ENCODE measurements at regions not wholly inside any gene's neighbourhood (a gene's known extent, or its start where the extent isn't known, plus 50 kb on each side); places are given as distances from the start of the nearest gene placed in this dataset.

DNA sequence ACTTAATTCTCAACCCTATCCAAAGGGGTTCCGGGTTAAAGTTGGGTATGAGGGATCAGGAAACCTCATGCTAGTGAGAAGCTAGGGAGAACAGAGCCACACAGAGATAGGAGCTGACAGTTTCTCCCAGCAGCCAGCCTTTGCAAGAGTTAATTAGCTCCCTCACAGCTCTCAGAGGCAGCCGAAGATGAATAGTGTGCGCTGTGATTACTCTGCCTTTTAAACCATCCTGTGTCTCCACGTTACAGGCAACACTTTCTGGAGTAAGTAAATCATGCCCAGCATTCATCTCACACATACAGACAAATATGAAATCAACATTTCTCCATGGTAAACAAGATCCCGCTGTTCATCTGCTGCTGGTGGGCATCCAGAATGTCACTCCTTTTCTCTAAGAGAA lies 429.6 kb downstream of the INSC start:
- TF ChIP-seq, protein P1, sequence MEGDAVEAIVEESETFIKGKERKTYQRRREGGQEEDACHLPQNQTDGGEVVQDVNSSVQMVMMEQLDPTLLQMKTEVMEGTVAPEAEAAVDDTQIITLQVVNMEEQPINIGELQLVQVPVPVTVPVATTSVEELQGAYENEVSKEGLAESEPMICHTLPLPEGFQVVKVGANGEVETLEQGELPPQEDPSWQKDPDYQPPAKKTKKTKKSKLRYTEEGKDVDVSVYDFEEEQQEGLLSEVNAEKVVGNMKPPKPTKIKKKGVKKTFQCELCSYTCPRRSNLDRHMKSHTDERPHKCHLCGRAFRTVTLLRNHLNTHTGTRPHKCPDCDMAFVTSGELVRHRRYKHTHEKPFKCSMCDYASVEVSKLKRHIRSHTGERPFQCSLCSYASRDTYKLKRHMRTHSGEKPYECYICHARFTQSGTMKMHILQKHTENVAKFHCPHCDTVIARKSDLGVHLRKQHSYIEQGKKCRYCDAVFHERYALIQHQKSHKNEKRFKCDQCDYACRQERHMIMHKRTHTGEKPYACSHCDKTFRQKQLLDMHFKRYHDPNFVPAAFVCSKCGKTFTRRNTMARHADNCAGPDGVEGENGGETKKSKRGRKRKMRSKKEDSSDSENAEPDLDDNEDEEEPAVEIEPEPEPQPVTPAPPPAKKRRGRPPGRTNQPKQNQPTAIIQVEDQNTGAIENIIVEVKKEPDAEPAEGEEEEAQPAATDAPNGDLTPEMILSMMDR (conservative IDR thresholded peaks at IDR 0.05; ENCODE audit: low read depth in 2 of 2), result no peak
- TF ChIP-seq, protein P2, sequence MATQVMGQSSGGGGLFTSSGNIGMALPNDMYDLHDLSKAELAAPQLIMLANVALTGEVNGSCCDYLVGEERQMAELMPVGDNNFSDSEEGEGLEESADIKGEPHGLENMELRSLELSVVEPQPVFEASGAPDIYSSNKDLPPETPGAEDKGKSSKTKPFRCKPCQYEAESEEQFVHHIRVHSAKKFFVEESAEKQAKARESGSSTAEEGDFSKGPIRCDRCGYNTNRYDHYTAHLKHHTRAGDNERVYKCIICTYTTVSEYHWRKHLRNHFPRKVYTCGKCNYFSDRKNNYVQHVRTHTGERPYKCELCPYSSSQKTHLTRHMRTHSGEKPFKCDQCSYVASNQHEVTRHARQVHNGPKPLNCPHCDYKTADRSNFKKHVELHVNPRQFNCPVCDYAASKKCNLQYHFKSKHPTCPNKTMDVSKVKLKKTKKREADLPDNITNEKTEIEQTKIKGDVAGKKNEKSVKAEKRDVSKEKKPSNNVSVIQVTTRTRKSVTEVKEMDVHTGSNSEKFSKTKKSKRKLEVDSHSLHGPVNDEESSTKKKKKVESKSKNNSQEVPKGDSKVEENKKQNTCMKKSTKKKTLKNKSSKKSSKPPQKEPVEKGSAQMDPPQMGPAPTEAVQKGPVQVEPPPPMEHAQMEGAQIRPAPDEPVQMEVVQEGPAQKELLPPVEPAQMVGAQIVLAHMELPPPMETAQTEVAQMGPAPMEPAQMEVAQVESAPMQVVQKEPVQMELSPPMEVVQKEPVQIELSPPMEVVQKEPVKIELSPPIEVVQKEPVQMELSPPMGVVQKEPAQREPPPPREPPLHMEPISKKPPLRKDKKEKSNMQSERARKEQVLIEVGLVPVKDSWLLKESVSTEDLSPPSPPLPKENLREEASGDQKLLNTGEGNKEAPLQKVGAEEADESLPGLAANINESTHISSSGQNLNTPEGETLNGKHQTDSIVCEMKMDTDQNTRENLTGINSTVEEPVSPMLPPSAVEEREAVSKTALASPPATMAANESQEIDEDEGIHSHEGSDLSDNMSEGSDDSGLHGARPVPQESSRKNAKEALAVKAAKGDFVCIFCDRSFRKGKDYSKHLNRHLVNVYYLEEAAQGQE (IDR thresholded peaks at IDR 0.05; ENCODE audit: unreplicated experiment), result no peak
- no peak for TF ChIP-seq EZH2 (IDR thresholded peaks at IDR 0.05; ENCODE audit: low read depth, unreplicated experiment)
- TF ChIP-seq POLR2AphosphoS5 (IDR thresholded peaks at IDR 0.05; ENCODE audit: low read depth), result no peak
